Activated naive CD8-positive, alpha-beta T cell (primary cell): ENCODE measurements at regions not wholly inside any gene's neighbourhood (a gene's known extent, or its start where the extent isn't known, plus 50 kb on each side); places are given as distances from the start of the nearest gene placed in this dataset.

Source experiments
- H3K27ac Mint-ChIP-seq: one replicate; pipeline ENCODE4 v1.8.0; 2021; ENCODE audit warnings: mixed read lengths
- H3K27me3 Mint-ChIP-seq: one replicate; pipeline ENCODE4 v1.8.0; 2021; ENCODE audit warnings: mixed read lengths
- H3K36me3 Mint-ChIP-seq: one replicate; pipeline ENCODE4 v1.8.0; 2021; ENCODE audit warnings: mixed read lengths
- H3K4me1 Mint-ChIP-seq: one replicate; pipeline ENCODE4 v1.8.0; 2021; ENCODE audit warnings: low read depth, mixed read lengths
- H3K4me3 Mint-ChIP-seq: one replicate; pipeline ENCODE4 v1.8.0; 2021; ENCODE audit warnings: mild to moderate bottlenecking, mixed read lengths
- H3K9me3 Mint-ChIP-seq: one replicate; pipeline ENCODE4 v1.8.0; 2021; ENCODE audit warnings: low read depth, mixed read lengths

- H3K9me3 Mint-ChIP-seq, result peaks cover 18% of the 10 kb centered on the region
- H3K27me3 Mint-ChIP-seq, result peaks cover 12% of the 10 kb centered on the region
- no peak overlapping the region for H3K4me3 Mint-ChIP-seq
- no peak overlapping the region for H3K27ac Mint-ChIP-seq
- H3K36me3 Mint-ChIP-seq, result peaks cover 2% of the 10 kb centered on the region
- no peaks in the 10 kb centered on the region for H3K4me1 Mint-ChIP-seq
These were observed 53.7 kb upstream of the SMAD1 start for GRCh38 chr4:145427991-145428390.

- peaks cover 7% of the 10 kb centered on the region for H3K27me3 Mint-ChIP-seq
- no peak overlapping the region for H3K4me3 Mint-ChIP-seq
- H3K36me3 Mint-ChIP-seq, result peaks cover 2% of the 10 kb centered on the region
- no peak overlapping the region for H3K27ac Mint-ChIP-seq
- H3K4me1 Mint-ChIP-seq, result no peaks in the 10 kb centered on the region
- H3K9me3 Mint-ChIP-seq, result peaks cover 11% of the 10 kb centered on the region
These were observed 54.4 kb upstream of the SMAD1 start for GRCh38 chr4:145427221-145427620.

GRCh38 chr4:145423017-145423708 lies 58.5 kb upstream of the SMAD1 start:
- peaks cover 3% of the 10 kb centered on the region for H3K27me3 Mint-ChIP-seq
- no peak overlapping the region for H3K4me3 Mint-ChIP-seq
- no peak overlapping the region for H3K27ac Mint-ChIP-seq
- no peaks in the 10 kb centered on the region for H3K4me1 Mint-ChIP-seq
- peaks cover 2% of the 10 kb centered on the region for H3K36me3 Mint-ChIP-seq
- H3K9me3 Mint-ChIP-seq, result peaks cover 11% of the 10 kb centered on the region

GRCh38 chr4:145420595-145421214 lies 60.9 kb upstream of the SMAD1 start:
- peaks cover 11% of the 10 kb centered on the region for H3K9me3 Mint-ChIP-seq
- H3K27ac Mint-ChIP-seq, result no peak overlapping the region
- no peak overlapping the region for H3K4me3 Mint-ChIP-seq
- no peaks in the 10 kb centered on the region for H3K4me1 Mint-ChIP-seq
- peaks cover 2% of the 10 kb centered on the region for H3K36me3 Mint-ChIP-seq
- peaks cover 1% of the 10 kb centered on the region for H3K27me3 Mint-ChIP-seq

GRCh38 chr4:145418739-145419138 lies 62.9 kb upstream of the SMAD1 start:
- no peak overlapping the region for H3K27ac Mint-ChIP-seq
- no peaks in the 10 kb centered on the region for H3K4me1 Mint-ChIP-seq
- peaks cover 2% of the 10 kb centered on the region for H3K36me3 Mint-ChIP-seq
- peaks cover 1% of the 10 kb centered on the region for H3K27me3 Mint-ChIP-seq
- H3K9me3 Mint-ChIP-seq, result peaks cover 5% of the 10 kb centered on the region
- H3K4me3 Mint-ChIP-seq, result no peak overlapping the region

GRCh38 chr4:145417348-145418130 lies 64.1 kb upstream of the SMAD1 start:
- H3K4me1 Mint-ChIP-seq, result no peaks in the 10 kb centered on the region
- H3K36me3 Mint-ChIP-seq, result no peaks in the 10 kb centered on the region
- no peak overlapping the region for H3K27ac Mint-ChIP-seq
- no peak overlapping the region for H3K4me3 Mint-ChIP-seq
- no peaks in the 10 kb centered on the region for H3K27me3 Mint-ChIP-seq
- no peaks in the 10 kb centered on the region for H3K9me3 Mint-ChIP-seq

GRCh38 chr4:145414841-145415240 lies 66.8 kb upstream of the SMAD1 start:
- Mint-ChIP-seq H3K4me3 (no peak overlapping the region), H3K27me3 (no peaks in the 10 kb centered on the region), H3K36me3 (no peaks in the 10 kb centered on the region)

GRCh38 chr4:145414226-145414625 lies 67.4 kb upstream of the SMAD1 start:
- Mint-ChIP-seq H3K36me3 (no peaks in the 10 kb centered on the region), H3K27me3 (no peaks in the 10 kb centered on the region)

More at GRCh38 chr4:145414841-145415240, 66.8 kb upstream of the SMAD1 start:
- Mint-ChIP-seq H3K4me1 (no peaks in the 10 kb centered on the region), H3K27ac (no peak overlapping the region), H3K9me3 (no peaks in the 10 kb centered on the region)

GRCh38 chr4:145406970-145407369 lies 74.7 kb upstream of the SMAD1 start:
- H3K36me3 Mint-ChIP-seq, result no peaks in the 10 kb centered on the region
- no peak overlapping the region for H3K4me3 Mint-ChIP-seq
- no peaks in the 10 kb centered on the region for H3K9me3 Mint-ChIP-seq

More at GRCh38 chr4:145414226-145414625, 67.4 kb upstream of the SMAD1 start:
- Mint-ChIP-seq H3K27ac (no peak overlapping the region), H3K4me3 (no peak overlapping the region), H3K9me3 (no peaks in the 10 kb centered on the region), H3K4me1 (no peaks in the 10 kb centered on the region)

GRCh38 chr4:145404761-145405160 lies 76.9 kb upstream of the SMAD1 start:
- H3K27ac Mint-ChIP-seq, result no peak overlapping the region
- no peak overlapping the region for H3K4me3 Mint-ChIP-seq
- no peaks in the 10 kb centered on the region for H3K36me3 Mint-ChIP-seq
- no peaks in the 10 kb centered on the region for H3K9me3 Mint-ChIP-seq
- no peaks in the 10 kb centered on the region for H3K4me1 Mint-ChIP-seq
- peaks cover 3% of the 10 kb centered on the region for H3K27me3 Mint-ChIP-seq

More at GRCh38 chr4:145406970-145407369, 74.7 kb upstream of the SMAD1 start:
- Mint-ChIP-seq H3K4me1 (no peaks in the 10 kb centered on the region), H3K27me3 (no peaks in the 10 kb centered on the region), H3K27ac (no peak overlapping the region)

- Mint-ChIP-seq H3K4me3 (no peak overlapping the region), H3K27me3 (peaks cover 7% of the 10 kb centered on the region), H3K9me3 (no peaks in the 10 kb centered on the region), H3K27ac (no peak overlapping the region), H3K4me1 (no peaks in the 10 kb centered on the region), H3K36me3 (no peaks in the 10 kb centered on the region)
These were observed 85.1 kb upstream of the SMAD1 start for GRCh38 chr4:145396581-145396980.

GRCh38 chr4:145390571-145390970 lies 91.1 kb upstream of the SMAD1 start:
- no peaks in the 10 kb centered on the region for H3K9me3 Mint-ChIP-seq
- H3K27ac Mint-ChIP-seq, result no peak overlapping the region
- H3K4me3 Mint-ChIP-seq, result no peak overlapping the region
- no peaks in the 10 kb centered on the region for H3K36me3 Mint-ChIP-seq
- H3K27me3 Mint-ChIP-seq, result peaks cover 6% of the 10 kb centered on the region
- no peaks in the 10 kb centered on the region for H3K4me1 Mint-ChIP-seq

- Mint-ChIP-seq H3K9me3 (peaks cover 9% of the 10 kb centered on the region), H3K4me3 (no peak overlapping the region), H3K36me3 (no peaks in the 10 kb centered on the region), H3K27me3 (peaks cover 8% of the 10 kb centered on the region), H3K27ac (no peak overlapping the region), H3K4me1 (no peaks in the 10 kb centered on the region)
These were observed 92.1 kb upstream of the SMAD1 start for GRCh38 chr4:145389550-145389949.

GRCh38 chr4:145388043-145388442 lies 93.6 kb upstream of the SMAD1 start:
- H3K9me3 Mint-ChIP-seq, result peaks cover 15% of the 10 kb centered on the region
- H3K27ac Mint-ChIP-seq, result no peak overlapping the region
- H3K4me3 Mint-ChIP-seq, result no peak overlapping the region
- no peaks in the 10 kb centered on the region for H3K4me1 Mint-ChIP-seq
- H3K27me3 Mint-ChIP-seq, result peaks cover 11% of the 10 kb centered on the region
- H3K36me3 Mint-ChIP-seq, result no peaks in the 10 kb centered on the region

- Mint-ChIP-seq H3K4me1 (no peaks in the 10 kb centered on the region), H3K27me3 (peaks cover 11% of the 10 kb centered on the region), H3K27ac (no peak overlapping the region), H3K4me3 (no peak overlapping the region), H3K36me3 (no peaks in the 10 kb centered on the region), H3K9me3 (peaks cover 15% of the 10 kb centered on the region)
These were observed 94.6 kb upstream of the SMAD1 start for GRCh38 chr4:145387079-145387478.
